H1 (cell line): ENCODE measurements at regions not wholly inside any gene's neighbourhood (a gene's known extent, or its start where the extent isn't known, plus 50 kb on each side); places are given as distances from the start of the nearest gene placed in this dataset.

Experiments
- CTCF ChIA-PET: fragments of 300-600 bp; sonication (Branson Sonifier 250); formaldehyde crosslinking; loops from one replicate; lab custom pipeline; 2021; ENCODE audit not compliant: partially characterized antibody; lab: Charles Lee
- POLR2A ChIA-PET: fragments of 300-600 bp; sonication (Branson Sonifier 250); formaldehyde crosslinking; loops from one replicate; lab custom pipeline; 2021; ENCODE audit warnings: inconsistent platforms; ENCODE audit not compliant: partially characterized antibody; lab: Charles Lee
- DNase-seq, 2 experiments: peaks; one replicate each; pipeline versions ENCODE4 v3.0.0 to v3.0.0-alpha.2; 2010 to 2022; ENCODE audit warnings: low spot score in 2 of 2, low read depth in 1 of 2, mixed read lengths in 1 of 2
- FAIRE-seq: peaks from 2 replicates; lab custom pipeline; 2011; peaks lifted over from hg19 to GRCh38; lab: Jason Lieb, UNC
- H2AFZ ChIP-seq: 2 replicates; pipeline ENCODE4 v1.8.1; 2012; ENCODE audit warnings: low read length, inconsistent platforms
- H2AK5ac ChIP-seq: 2 replicates; pipeline ENCODE4 v1.6.1; 2013; ENCODE audit warnings: low read depth, low read length
- H2BK120ac ChIP-seq: replicated peaks from 2 replicates; pipeline ENCODE3; 2013; ENCODE audit warnings: low read depth, low read length, inconsistent platforms
- H2BK12ac ChIP-seq: 2 replicates; pipeline ENCODE4 v1.6.1; 2013; ENCODE audit warnings: low read depth, low read length
- H2BK15ac ChIP-seq: 2 replicates; pipeline ENCODE4 v1.6.1; 2013; ENCODE audit warnings: low read length
- H2BK20ac ChIP-seq: 2 replicates; pipeline ENCODE4 v1.6.1; 2013; ENCODE audit warnings: low read length
- H2BK5ac ChIP-seq: 2 replicates; pipeline ENCODE4 v1.6.1; 2013; ENCODE audit warnings: low read depth, low read length
- H3K14ac ChIP-seq: 2 replicates; pipeline ENCODE4 v1.6.1; 2013; ENCODE audit warnings: inconsistent platforms; ENCODE audit not compliant: insufficient read length
- H3K18ac ChIP-seq: 2 replicates; pipeline ENCODE4 v1.6.1; 2013; ENCODE audit warnings: low read length; ENCODE audit errors: extremely low read depth
- H3K23ac ChIP-seq: 2 replicates; pipeline ENCODE4 v1.6.1; 2013; ENCODE audit warnings: inconsistent platforms; ENCODE audit not compliant: insufficient read length
- H3K23me2 ChIP-seq: 2 replicates; pipeline ENCODE4 v1.6.1; 2013; ENCODE audit warnings: low read depth, low read length
- H3K27ac ChIP-seq: 2 replicates; pipeline ENCODE4 v1.6.1; 2011; ENCODE audit warnings: low read depth, low read length, inconsistent platforms
- H3K27me3 ChIP-seq, 4 experiments: replicated peaks in 1 of 4; 1 replicate in 1 of 4; 2 replicates in 3 of 4; pipeline versions ENCODE4 v1.6.1 to v1.8.1; 2011 to 2013; ENCODE audit warnings: low read length in 3 of 4, mild to moderate bottlenecking in 3 of 4, inconsistent platforms in 2 of 4, mixed read lengths in 2 of 4, moderate library complexity in 1 of 4; ENCODE audit not compliant: control insufficient read depth in 3 of 4, insufficient read depth in 3 of 4; ENCODE audit errors: extremely low read depth in 1 of 4
- H3K36me3 ChIP-seq, 4 experiments: 2 replicates each; pipeline versions ENCODE4 v1.6.1 to v1.8.1; 2011 to 2013; ENCODE audit warnings: mild to moderate bottlenecking in 4 of 4, low read length in 3 of 4, moderate library complexity in 2 of 4, control low read depth in 1 of 4, inconsistent platforms in 1 of 4; ENCODE audit not compliant: insufficient read depth in 4 of 4, control insufficient read depth in 2 of 4
- H3K4ac ChIP-seq: replicated peaks from 2 replicates; pipeline ENCODE3; 2013; ENCODE audit warnings: low read length, low read depth, mixed read lengths, inconsistent platforms; ENCODE audit not compliant: insufficient read length
- H3K4me1 ChIP-seq, 4 experiments: replicated peaks in 1 of 4; 1 replicate in 1 of 4; 2 replicates in 3 of 4; pipeline versions ENCODE4 v1.6.1 to v1.8.1; 2011 to 2013; ENCODE audit warnings: low read length in 3 of 4, inconsistent platforms in 2 of 4, mixed read lengths in 1 of 4; ENCODE audit not compliant: insufficient read depth in 4 of 4, control insufficient read depth in 3 of 4
- H3K4me2 ChIP-seq, 2 experiments: 2 replicates each; pipeline versions ENCODE4 v1.6.1 to v1.8.1; 2011 to 2013; ENCODE audit warnings: low read depth in 2 of 2, low read length in 2 of 2, control low read depth in 1 of 2, inconsistent platforms in 1 of 2, mild to moderate bottlenecking in 1 of 2; ENCODE audit not compliant: insufficient read depth in 1 of 2
- H3K4me3 ChIP-seq, 4 experiments: fragments of 200-600, 300-600 bp in 1 of 4; sonication (generic), shearing (Covaris generic), sonication (Bioruptor Twin) in 1 of 4; 2 replicates each; pipeline versions ENCODE4 v1.5.1 to v1.8.1; 2011 to 2016; ENCODE audit warnings: low read length in 4 of 4, low read depth in 3 of 4, control low read depth in 2 of 4, inconsistent platforms in 2 of 4, mild to moderate bottlenecking in 2 of 4, mixed read lengths in 1 of 4, moderate library complexity in 1 of 4; ENCODE audit not compliant: insufficient read depth in 2 of 4; ENCODE audit errors: extremely low read depth in 1 of 4
- H3K56ac ChIP-seq: replicated peaks from 2 replicates; pipeline ENCODE3; 2013; ENCODE audit warnings: low read depth, mild to moderate bottlenecking, mixed read lengths, low read length, inconsistent platforms; ENCODE audit not compliant: insufficient read length
- H3K79me1 ChIP-seq: 2 replicates; pipeline ENCODE4 v1.6.1; 2013; ENCODE audit warnings: low read depth, low read length, control low read depth
- H3K79me2 ChIP-seq, 2 experiments: 2 replicates each; pipeline versions ENCODE4 v1.6.1 to v1.8.1; 2012 to 2013; ENCODE audit warnings: low read length in 2 of 2, mild to moderate bottlenecking in 2 of 2, inconsistent platforms in 1 of 2; ENCODE audit not compliant: insufficient read depth in 2 of 2, control insufficient read depth in 1 of 2
- H3K9ac ChIP-seq, 4 experiments: replicated peaks in 1 of 4; 1 replicate in 1 of 4; 2 replicates in 3 of 4; pipeline versions ENCODE4 v1.6.1 to v1.8.1; 2011 to 2013; ENCODE audit warnings: low read depth in 3 of 4, low read length in 3 of 4, control low read depth in 2 of 4, mild to moderate bottlenecking in 2 of 4, moderate library complexity in 2 of 4, inconsistent platforms in 1 of 4; ENCODE audit errors: extremely low read depth in 1 of 4
- H3K9me3 ChIP-seq, 2 experiments: 2 replicates each; pipeline versions ENCODE4 v1.6.1 to v1.8.1; 2012 to 2013; ENCODE audit warnings: mild to moderate bottlenecking in 2 of 2, moderate library complexity in 2 of 2, control low read depth in 1 of 2, inconsistent platforms in 1 of 2, low read depth in 1 of 2, low read length in 1 of 2, mixed read lengths in 1 of 2; ENCODE audit not compliant: insufficient read depth in 2 of 2
- H4K20me1 ChIP-seq, 2 experiments: replicated peaks in 1 of 2; 2 replicates each; pipeline versions ENCODE3 to v1.8.1; 2011 to 2013; ENCODE audit warnings: inconsistent platforms in 2 of 2, low read length in 2 of 2, mild to moderate bottlenecking in 1 of 2; ENCODE audit not compliant: insufficient read depth in 2 of 2, control insufficient read depth in 1 of 2
- H4K5ac ChIP-seq: 2 replicates; pipeline ENCODE4 v1.6.1; 2013; ENCODE audit warnings: low read length, low read depth, mixed read lengths, inconsistent platforms; ENCODE audit not compliant: insufficient read length
- H4K8ac ChIP-seq: 2 replicates; pipeline ENCODE4 v1.8.0; 2013; ENCODE audit warnings: mild to moderate bottlenecking, moderate library complexity, low read length, inconsistent platforms; ENCODE audit not compliant: insufficient read depth; ENCODE audit errors: extremely low read depth
- H4K91ac ChIP-seq: replicated peaks from 2 replicates; pipeline ENCODE3; 2013; ENCODE audit warnings: low read length, mixed read lengths, inconsistent platforms; ENCODE audit not compliant: insufficient read length
- ASH2L ChIP-seq: fragments of 200-600, 300-600 bp; sonication (generic); IDR thresholded peaks from one replicate; pipeline ENCODE4 v1.7.1; 2017; ENCODE audit warnings: low read length
- BRCA1 ChIP-seq: IDR thresholded peaks from 2 replicates; pipeline ENCODE4 v1.6.1; 2012; ENCODE audit warnings: low read depth, low read length, improper control_type of control experiment
- CREB1 ChIP-seq: IDR thresholded peaks from 2 replicates; pipeline ENCODE4 v1.6.1; 2012; ENCODE audit warnings: inconsistent platforms
- KDM4A ChIP-seq: IDR thresholded peaks from one replicate; pipeline ENCODE4 v1.7.1; 2012; ENCODE audit warnings: low read depth, mild to moderate bottlenecking, moderate library complexity, low read length, inconsistent platforms; ENCODE audit not compliant: severe bottlenecking
- NRF1 ChIP-seq: IDR thresholded peaks from 2 replicates; pipeline ENCODE4 v1.6.1; 2011; ENCODE audit warnings: mild to moderate bottlenecking, low read depth, low read length, improper control_type of control experiment
- POLR2AphosphoS5 ChIP-seq: IDR thresholded peaks from 2 replicates; pipeline ENCODE4 v1.6.1; 2011; ENCODE audit warnings: low read depth, low read length
- SIRT6 ChIP-seq: IDR thresholded peaks from one replicate; pipeline ENCODE4 v1.7.1; 2012; ENCODE audit warnings: low read length, inconsistent platforms
- WGBS, 2 experiments: shearing (Covaris generic) in 1 of 2; methylation state at CpG; one replicate each; pipeline versions ENCODE4 v1.1.6 to v1.1.7; 2013 to 2015; ENCODE audit warnings: low lambda C conversion rate in 2 of 2, mixed read lengths in 2 of 2, inconsistent platforms in 1 of 2, low coverage in 1 of 2, missing lambda C conversion rate in 1 of 2; ENCODE audit not compliant: insufficient replicate concordance in 2 of 2, insufficient coverage in 1 of 2, insufficient read length in 1 of 2; ENCODE audit errors: extremely low coverage in 1 of 2, missing lambda C conversion rate in 1 of 2; 5-methylcytosine and 5-hydroxymethylcytosine counted together

- no peak overlapping the region for H4K91ac ChIP-seq
- no peak overlapping the region for H3K4me2 ChIP-seq
- POLR2A ChIA-PET: no interaction called here
- no peak overlapping the region for H2AFZ ChIP-seq
- no peaks in the 10 kb centered on the region for H3K27me3 ChIP-seq
- no peak overlapping the region for H2BK20ac ChIP-seq
- H2BK12ac ChIP-seq: no peak overlapping the region
- H3K9ac ChIP-seq: no peak overlapping the region
- H3K23ac ChIP-seq: no peak overlapping the region
- H3K4me1 ChIP-seq: no peaks in the 10 kb centered on the region; a peak in 1 of 7 replicates
- H4K8ac ChIP-seq: no peak overlapping the region
- H3K36me3 ChIP-seq: no peaks in the 10 kb centered on the region
- no peaks in the 10 kb centered on the region for H4K20me1 ChIP-seq
- H3K23me2 ChIP-seq: no peaks in the 10 kb centered on the region
- CTCF ChIA-PET: interaction anchor here (0.9 to 1.3 kb wide), 2 partner anchors 25 to 302 kb away, joined by 3 to 5 read pairs; no protein-coding TSS in a partner anchor
- H3K79me2 ChIP-seq: no peaks in the 10 kb centered on the region
- no peaks in the 10 kb centered on the region for H3K9me3 ChIP-seq
- no peak overlapping the region for H2BK5ac ChIP-seq
- no peaks in the 10 kb centered on the region for H3K79me1 ChIP-seq
- no peak overlapping the region for H3K18ac ChIP-seq
- H2BK120ac ChIP-seq: no peak overlapping the region
- no peak overlapping the region for H3K14ac ChIP-seq
- no peak overlapping the region for H3K4ac ChIP-seq
- no peak overlapping the region for H3K56ac ChIP-seq
- 92% methylated on average over 4 of the region's 4 CpGs; no CpG with 5 or more reads in 1 of the 2 experiments for WGBS, 2 experiments
- FAIRE-seq: no peak
- DNase-seq: no peak
- H4K5ac ChIP-seq: no peak overlapping the region
- TF ChIP-seq KDM4A: no peak
- no peak for TF ChIP-seq BRCA1
- no peak for TF ChIP-seq NRF1
- no peak for TF ChIP-seq ASH2L
- TF ChIP-seq SIRT6: no peak
- TF ChIP-seq CREB1: no peak
- TF ChIP-seq POLR2AphosphoS5: no peak
- no peak overlapping the region for H2BK15ac ChIP-seq
- no peak overlapping the region for H3K27ac ChIP-seq
- H2AK5ac ChIP-seq: no peak overlapping the region
- no peak overlapping the region for H3K4me3 ChIP-seq
These were observed 149.1 kb downstream of the UBE2E3 start for GRCh38 chr2:181129364-181130056.
